ENCODE measurements at regions not wholly inside any gene's neighbourhood (a gene's known extent, or its start where the extent isn't known, plus 50 kb on each side); places are given as distances from the start of the nearest gene placed in this dataset.

DNA sequence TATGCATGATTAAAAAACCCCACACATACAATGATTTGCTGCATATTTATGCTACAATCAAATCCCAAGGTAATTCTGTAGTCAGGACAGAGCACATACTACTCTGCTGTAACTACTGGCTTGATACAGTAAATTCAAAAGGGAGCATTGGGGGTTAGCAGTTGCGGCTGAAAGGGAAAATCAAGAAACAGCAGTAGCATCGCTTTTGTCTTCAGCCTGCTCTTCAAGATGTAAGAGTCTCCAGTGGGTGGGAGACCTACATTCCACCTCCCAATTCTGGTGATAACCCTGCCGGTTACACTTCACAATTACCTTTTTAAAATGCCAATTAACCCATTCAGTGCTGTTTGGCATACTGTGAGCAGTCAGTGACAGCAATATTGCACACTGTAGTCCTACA is 259.4 kb downstream of the NR2F2 start:
- peaks cover 31% of the 10 kb centered on the region for H3K4me1 ChIP-seq (ENCODE audit: control insufficient read depth, insufficient read depth, low read length)
- no peaks in the 10 kb centered on the region for H3K27me3 ChIP-seq (ENCODE audit: control insufficient read depth, insufficient read depth, low read length, poor library complexity, severe bottlenecking)
- no peaks in the 10 kb centered on the region for H3K36me3 ChIP-seq (ENCODE audit: control insufficient read depth, insufficient read depth, low read length)
- H3K4me3 ChIP-seq (ENCODE audit: insufficient read depth, low read depth, low read length): no peak overlapping the region
- H3K9me3 ChIP-seq (ENCODE audit: control insufficient read depth, low read length): no peaks in the 10 kb centered on the region
- 36 to 42% methylated on average over 3 of the region's 3 CpGs for WGBS, 2 experiments
- no peak overlapping the region for H3K27ac ChIP-seq (ENCODE audit: insufficient read depth, low read depth, low read length, poor library complexity, severe bottlenecking)

DNA sequence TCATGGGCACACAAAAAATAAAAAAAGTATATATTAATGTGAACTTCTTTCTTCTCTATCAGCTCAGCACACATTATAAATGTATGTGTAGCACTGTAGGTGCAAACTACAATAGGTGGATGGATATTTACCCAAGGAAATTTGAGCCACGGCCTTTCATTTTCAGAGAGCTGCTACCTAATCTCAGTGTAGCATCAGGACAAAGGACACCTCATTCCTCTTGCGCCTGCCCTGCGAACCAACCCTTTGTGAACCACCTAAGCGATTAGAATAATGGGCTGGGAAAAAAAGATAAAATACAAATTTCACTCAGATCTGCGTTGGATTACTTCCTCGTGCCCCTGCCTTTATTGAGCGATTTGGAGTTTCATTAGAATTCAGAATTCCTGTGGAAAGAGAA is 263.2 kb downstream of the NR2F2 start:
- peaks cover 19% of the 10 kb centered on the region for H3K4me1 ChIP-seq (ENCODE audit: control insufficient read depth, insufficient read depth, low read length)
- H3K27me3 ChIP-seq (ENCODE audit: control insufficient read depth, insufficient read depth, low read length, poor library complexity, severe bottlenecking): no peaks in the 10 kb centered on the region
- WGBS, 2 experiments: 35 to 44% methylated on average over 7 of the region's 7 CpGs
- no peaks in the 10 kb centered on the region for H3K36me3 ChIP-seq (ENCODE audit: control insufficient read depth, insufficient read depth, low read length)
- no peaks in the 10 kb centered on the region for H3K9me3 ChIP-seq (ENCODE audit: control insufficient read depth, low read length)
- H3K27ac ChIP-seq (ENCODE audit: insufficient read depth, low read depth, low read length, poor library complexity, severe bottlenecking): peak overlapping the region; percentile 56
- H3K4me3 ChIP-seq (ENCODE audit: insufficient read depth, low read depth, low read length): peak overlapping the region; percentile 4

DNA sequence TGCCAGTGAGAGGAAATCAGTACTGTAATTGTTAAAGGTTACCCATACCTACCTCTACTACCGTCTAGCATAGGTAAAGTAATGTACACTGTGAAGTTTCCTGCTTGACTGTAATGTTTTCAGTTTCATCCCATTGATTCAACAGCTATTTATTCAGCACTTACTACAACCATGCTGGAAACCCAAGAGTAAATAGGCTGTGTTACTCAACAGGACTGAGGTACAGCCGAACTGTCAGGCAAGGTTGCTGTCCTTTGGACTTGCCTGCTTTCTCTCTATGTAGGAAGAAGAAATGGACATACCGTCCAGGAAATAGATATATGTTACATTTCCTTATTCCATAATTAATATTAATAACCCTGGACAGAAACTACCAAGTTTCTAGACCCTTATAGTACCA is 265.5 kb downstream of the NR2F2 start:
- H3K9me3 ChIP-seq (ENCODE audit: control insufficient read depth, low read length): no peaks in the 10 kb centered on the region
- H3K4me3 ChIP-seq (ENCODE audit: insufficient read depth, low read depth, low read length): no peak overlapping the region
- H3K27ac ChIP-seq (ENCODE audit: insufficient read depth, low read depth, low read length, poor library complexity, severe bottlenecking): no peak overlapping the region
- H3K36me3 ChIP-seq (ENCODE audit: control insufficient read depth, insufficient read depth, low read length): no peaks in the 10 kb centered on the region
- no peaks in the 10 kb centered on the region for H3K27me3 ChIP-seq (ENCODE audit: control insufficient read depth, insufficient read depth, low read length, poor library complexity, severe bottlenecking)
- WGBS, 2 experiments: 93 to 94% methylated on average over 1 to 3 of the region's 3 CpGs
- H3K4me1 ChIP-seq (ENCODE audit: control insufficient read depth, insufficient read depth, low read length): peaks cover 14% of the 10 kb centered on the region

DNA sequence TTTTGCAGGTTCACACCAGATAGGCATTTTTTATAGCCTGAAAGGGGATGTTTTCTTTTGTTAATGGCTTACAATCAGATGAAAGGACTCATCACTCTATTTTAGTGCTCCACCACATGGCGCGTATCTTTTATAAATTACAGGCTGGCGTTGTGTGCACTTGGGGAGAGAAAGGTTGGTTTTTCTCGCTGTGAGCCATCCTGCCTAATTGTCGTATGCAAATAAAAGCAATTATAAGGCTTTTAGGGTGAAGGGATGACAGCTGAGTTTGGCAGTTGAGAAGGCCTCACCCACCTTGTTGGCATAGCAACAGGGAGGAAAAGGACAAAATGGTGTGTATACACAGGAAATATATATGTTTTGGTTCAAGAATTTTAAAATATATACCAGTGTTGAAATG is 268.0 kb downstream of the NR2F2 start:
- H3K9me3 ChIP-seq (ENCODE audit: control insufficient read depth, low read length): no peaks in the 10 kb centered on the region
- no peaks in the 10 kb centered on the region for H3K27me3 ChIP-seq (ENCODE audit: control insufficient read depth, insufficient read depth, low read length, poor library complexity, severe bottlenecking)
- H3K4me3 ChIP-seq (ENCODE audit: insufficient read depth, low read depth, low read length): no peak overlapping the region
- WGBS, 2 experiments: 72 to 88% methylated on average over 5 of the region's 5 CpGs
- peaks cover 12% of the 10 kb centered on the region for H3K4me1 ChIP-seq (ENCODE audit: control insufficient read depth, insufficient read depth, low read length)
- no peaks in the 10 kb centered on the region for H3K36me3 ChIP-seq (ENCODE audit: control insufficient read depth, insufficient read depth, low read length)
- no peak overlapping the region for H3K27ac ChIP-seq (ENCODE audit: insufficient read depth, low read depth, low read length, poor library complexity, severe bottlenecking)

DNA sequence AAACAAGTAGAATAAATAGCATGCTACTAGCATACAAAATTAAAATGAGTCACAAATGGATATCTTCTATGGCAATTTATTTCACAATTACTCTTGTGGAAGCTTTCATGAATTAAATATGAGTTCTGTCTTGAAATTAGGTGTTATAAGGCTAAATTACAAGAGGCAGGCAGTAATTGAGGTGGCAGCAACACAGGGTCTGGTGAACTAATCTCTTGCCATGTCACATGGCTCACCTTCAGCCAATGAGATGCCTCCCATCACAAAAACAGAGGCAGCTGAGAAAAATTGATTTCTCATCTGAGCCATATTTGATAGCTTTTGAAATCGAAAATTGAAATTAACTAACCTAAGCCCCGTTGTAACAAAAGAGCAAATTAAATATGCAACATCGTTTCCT is 268.8 kb downstream of the NR2F2 start:
- WGBS, 2 experiments: 93 to 100% methylated on average over 2 to 3 of the region's 3 CpGs
- Histone ChIP-seq H3K36me3 (ENCODE audit: control insufficient read depth, insufficient read depth, low read length) (no peaks in the 10 kb centered on the region), H3K27me3 (ENCODE audit: control insufficient read depth, insufficient read depth, low read length, poor library complexity, severe bottlenecking) (no peaks in the 10 kb centered on the region), H3K4me3 (ENCODE audit: insufficient read depth, low read depth, low read length) (no peak overlapping the region), H3K27ac (ENCODE audit: insufficient read depth, low read depth, low read length, poor library complexity, severe bottlenecking) (no peak overlapping the region), H3K4me1 (ENCODE audit: control insufficient read depth, insufficient read depth, low read length) (peaks cover 5% of the 10 kb centered on the region), H3K9me3 (ENCODE audit: control insufficient read depth, low read length) (no peaks in the 10 kb centered on the region)

DNA sequence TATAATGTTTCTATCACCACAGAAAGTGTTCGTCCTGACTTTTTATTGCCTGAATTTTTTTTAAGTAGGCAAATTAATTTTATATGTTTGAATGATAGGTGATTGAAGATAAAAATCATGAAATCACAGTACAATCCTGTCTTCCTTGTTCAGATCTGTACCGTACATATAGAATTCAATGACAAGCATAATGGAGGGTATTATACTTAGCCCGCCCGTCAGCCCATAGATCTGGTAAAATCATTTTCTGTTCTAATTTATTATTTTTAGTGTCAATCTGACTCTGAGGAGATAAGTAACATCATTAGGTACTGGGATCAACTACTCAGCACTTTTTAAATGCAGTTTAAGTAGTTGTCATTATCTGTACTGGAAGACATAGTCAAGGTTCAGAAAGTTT is 269.9 kb downstream of the NR2F2 start:
- Histone ChIP-seq H3K36me3 (ENCODE audit: control insufficient read depth, insufficient read depth, low read length) (no peaks in the 10 kb centered on the region), H3K9me3 (ENCODE audit: control insufficient read depth, low read length) (no peaks in the 10 kb centered on the region), H3K27me3 (ENCODE audit: control insufficient read depth, insufficient read depth, low read length, poor library complexity, severe bottlenecking) (no peaks in the 10 kb centered on the region), H3K4me1 (ENCODE audit: control insufficient read depth, insufficient read depth, low read length) (no peaks in the 10 kb centered on the region), H3K4me3 (ENCODE audit: insufficient read depth, low read depth, low read length) (no peak overlapping the region), H3K27ac (ENCODE audit: insufficient read depth, low read depth, low read length, poor library complexity, severe bottlenecking) (no peak overlapping the region)
- 90 to 100% methylated on average over 1 to 4 of the region's 4 CpGs for WGBS, 2 experiments

DNA sequence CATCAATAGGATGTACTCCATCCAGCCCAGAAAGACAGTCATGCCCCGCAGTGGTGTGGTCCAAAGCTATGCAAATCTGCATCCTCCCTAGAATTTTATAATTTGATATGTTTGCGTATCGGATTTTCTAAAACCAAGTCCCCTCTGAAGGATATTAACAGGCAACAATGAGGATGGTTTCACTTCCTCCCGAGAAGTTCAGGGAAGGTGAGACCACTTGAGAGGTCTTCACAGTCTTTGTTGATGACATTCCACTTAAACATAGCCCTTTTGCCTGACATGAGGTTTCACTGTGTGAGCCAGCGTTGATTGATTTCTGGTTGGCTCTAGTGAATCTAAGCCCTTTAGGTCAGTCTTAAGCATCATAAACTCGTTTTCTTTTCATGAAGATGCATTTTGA is 276.1 kb downstream of the NR2F2 start:
- Histone ChIP-seq H3K4me1 (ENCODE audit: control insufficient read depth, insufficient read depth, low read length) (no peaks in the 10 kb centered on the region), H3K27me3 (ENCODE audit: control insufficient read depth, insufficient read depth, low read length, poor library complexity, severe bottlenecking) (no peaks in the 10 kb centered on the region), H3K9me3 (ENCODE audit: control insufficient read depth, low read length) (no peaks in the 10 kb centered on the region), H3K27ac (ENCODE audit: insufficient read depth, low read depth, low read length, poor library complexity, severe bottlenecking) (no peak overlapping the region), H3K4me3 (ENCODE audit: insufficient read depth, low read depth, low read length) (no peak overlapping the region), H3K36me3 (ENCODE audit: control insufficient read depth, insufficient read depth, low read length) (no peaks in the 10 kb centered on the region)
- 96% methylated on average over 6 of the region's 6 CpGs for WGBS, 2 experiments

DNA sequence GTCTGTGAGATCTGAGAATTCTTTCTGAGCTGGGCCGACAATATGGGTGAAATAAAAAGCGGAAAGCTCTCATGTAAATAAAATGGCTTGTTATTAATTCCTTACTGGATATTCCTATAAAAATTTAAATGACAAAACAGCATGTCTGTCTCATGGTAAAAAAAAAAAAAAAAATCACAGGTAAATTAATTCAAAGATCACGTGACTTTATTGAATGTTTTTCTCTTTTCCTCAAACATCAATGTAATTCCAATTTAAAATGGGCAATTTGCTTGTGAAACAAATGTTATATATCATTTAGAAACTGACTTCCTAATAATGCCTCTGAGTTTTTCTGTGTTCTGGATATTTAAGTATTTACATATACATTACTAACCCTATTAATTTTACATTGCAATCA is 280.3 kb downstream of the NR2F2 start:
- H3K36me3 ChIP-seq (ENCODE audit: control insufficient read depth, insufficient read depth, low read length): no peaks in the 10 kb centered on the region
- no peak overlapping the region for H3K27ac ChIP-seq (ENCODE audit: insufficient read depth, low read depth, low read length, poor library complexity, severe bottlenecking)
- whole genome bisulfite sequencing, 2 experiments: 94 to 100% methylated on average over 2 of the region's 3 CpGs
- H3K27me3 ChIP-seq (ENCODE audit: control insufficient read depth, insufficient read depth, low read length, poor library complexity, severe bottlenecking): no peaks in the 10 kb centered on the region
- no peak overlapping the region for H3K4me3 ChIP-seq (ENCODE audit: insufficient read depth, low read depth, low read length)
- no peaks in the 10 kb centered on the region for H3K4me1 ChIP-seq (ENCODE audit: control insufficient read depth, insufficient read depth, low read length)
- H3K9me3 ChIP-seq (ENCODE audit: control insufficient read depth, low read length): no peaks in the 10 kb centered on the region

DNA sequence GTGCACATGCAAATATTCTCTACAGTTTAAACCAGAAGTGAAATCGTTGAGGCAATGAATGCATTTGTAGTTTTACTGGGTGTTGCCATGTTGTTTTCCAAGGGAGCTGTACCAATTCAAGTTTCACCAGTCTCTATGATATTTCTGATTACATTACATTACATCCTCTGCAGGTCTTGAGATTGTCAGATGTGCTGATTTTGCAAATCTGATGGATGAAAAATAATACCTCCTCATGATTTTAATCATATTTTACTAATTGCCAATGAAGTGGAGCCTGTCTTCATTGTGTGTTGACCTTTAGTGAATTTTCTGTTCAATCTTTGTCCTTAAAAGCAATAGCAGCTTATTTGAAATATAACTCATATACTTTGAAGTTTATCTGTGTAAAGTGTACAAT is 282.4 kb downstream of the NR2F2 start:
- H3K27ac ChIP-seq (ENCODE audit: insufficient read depth, low read depth, low read length, poor library complexity, severe bottlenecking): no peak overlapping the region
- H3K4me1 ChIP-seq (ENCODE audit: control insufficient read depth, insufficient read depth, low read length): no peaks in the 10 kb centered on the region
- no peaks in the 10 kb centered on the region for H3K9me3 ChIP-seq (ENCODE audit: control insufficient read depth, low read length)
- no peak overlapping the region for H3K4me3 ChIP-seq (ENCODE audit: insufficient read depth, low read depth, low read length)
- 93 to 100% methylated on average over 1 of the region's 1 CpG for WGBS, 2 experiments
- no peaks in the 10 kb centered on the region for H3K27me3 ChIP-seq (ENCODE audit: control insufficient read depth, insufficient read depth, low read length, poor library complexity, severe bottlenecking)
- no peaks in the 10 kb centered on the region for H3K36me3 ChIP-seq (ENCODE audit: control insufficient read depth, insufficient read depth, low read length)

DNA sequence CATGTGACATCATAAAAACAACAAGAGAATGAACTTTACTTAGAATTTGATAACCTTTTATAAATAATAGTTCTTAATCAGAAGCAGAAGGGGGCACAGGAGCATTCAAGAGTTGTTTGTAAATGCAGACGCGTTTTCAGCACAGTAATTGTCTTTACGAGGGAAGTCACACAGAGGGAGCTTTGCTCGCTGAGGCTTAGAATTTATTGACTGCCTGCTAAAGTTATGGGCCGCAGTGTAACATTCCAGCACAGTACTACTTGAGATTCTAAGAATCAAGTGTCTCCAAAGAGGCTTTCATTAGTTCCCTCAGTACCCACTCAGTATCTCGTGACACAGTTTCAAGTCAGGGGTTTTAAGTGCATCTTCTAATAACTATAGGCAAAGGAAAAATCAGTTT is 288.7 kb downstream of the NR2F2 start:
- Histone ChIP-seq H3K4me3 (ENCODE audit: insufficient read depth, low read depth, low read length) (no peak overlapping the region), H3K4me1 (ENCODE audit: control insufficient read depth, insufficient read depth, low read length) (no peaks in the 10 kb centered on the region), H3K9me3 (ENCODE audit: control insufficient read depth, low read length) (no peaks in the 10 kb centered on the region), H3K27me3 (ENCODE audit: control insufficient read depth, insufficient read depth, low read length, poor library complexity, severe bottlenecking) (no peaks in the 10 kb centered on the region), H3K36me3 (ENCODE audit: control insufficient read depth, insufficient read depth, low read length) (no peaks in the 10 kb centered on the region), H3K27ac (ENCODE audit: insufficient read depth, low read depth, low read length, poor library complexity, severe bottlenecking) (no peak overlapping the region)
- WGBS, 2 experiments: 35% methylated on average over 6 of the region's 6 CpGs

DNA sequence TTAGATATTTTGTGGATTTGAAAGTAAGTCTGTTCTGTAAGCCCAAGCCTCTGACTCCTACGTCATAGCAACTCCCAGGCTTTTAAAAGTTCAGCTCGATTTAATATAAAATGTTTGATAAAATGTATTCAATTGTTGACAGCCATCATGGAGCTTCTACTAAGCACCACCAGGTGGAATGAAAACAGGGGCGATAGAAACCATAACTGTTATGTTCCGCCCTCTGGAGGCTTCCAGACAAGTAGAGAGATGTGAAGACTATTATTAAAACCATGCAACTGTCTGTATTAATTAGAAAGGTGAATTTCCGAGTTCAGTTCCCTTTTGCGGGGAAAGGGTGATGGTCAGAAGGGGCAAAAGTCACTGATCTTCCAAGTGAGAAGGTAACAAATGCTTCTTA is 292.2 kb downstream of the NR2F2 start:
- Histone ChIP-seq H3K36me3 (ENCODE audit: control insufficient read depth, insufficient read depth, low read length) (no peaks in the 10 kb centered on the region), H3K27me3 (ENCODE audit: control insufficient read depth, insufficient read depth, low read length, poor library complexity, severe bottlenecking) (no peaks in the 10 kb centered on the region), H3K4me3 (ENCODE audit: insufficient read depth, low read depth, low read length) (no peak overlapping the region), H3K27ac (ENCODE audit: insufficient read depth, low read depth, low read length, poor library complexity, severe bottlenecking) (no peak overlapping the region), H3K4me1 (ENCODE audit: control insufficient read depth, insufficient read depth, low read length) (no peaks in the 10 kb centered on the region), H3K9me3 (ENCODE audit: control insufficient read depth, low read length) (no peaks in the 10 kb centered on the region)
- WGBS, 2 experiments: 95 to 97% methylated on average over 6 of the region's 6 CpGs
